IMR-90 (cell line): ENCODE measurements at regions not wholly inside any gene's neighbourhood (a gene's known extent, or its start where the extent isn't known, plus 50 kb on each side); places are given as distances from the start of the nearest gene placed in this dataset.

Experiments
- CTCF ChIP-seq: conservative IDR thresholded peaks from 2 replicates; pipeline ENCODE4 v1.5.1; 2012; ENCODE audit warnings: mild to moderate bottlenecking, low read depth, low read length, improper control_type of control experiment
- MAFK ChIP-seq: IDR thresholded peaks from 2 replicates; pipeline ENCODE4 v1.6.1; 2012; ENCODE audit warnings: low read depth, low read length, improper control_type of control experiment
- MXI1 ChIP-seq: IDR thresholded peaks from 2 replicates; pipeline ENCODE4 v1.6.1; 2012; ENCODE audit warnings: low read depth, mild to moderate bottlenecking, low read length, moderate library complexity, borderline replicate concordance
- NFE2L2 ChIP-seq: fragments of 150-350 bp; IDR thresholded peaks from 2 replicates; pipeline ENCODE4 v1.6.1; 2016; ENCODE audit warnings: low read depth, mild to moderate bottlenecking, low read length
- POLR2A ChIP-seq: IDR thresholded peaks from 2 replicates; pipeline ENCODE4 v1.6.1; 2012; ENCODE audit warnings: mild to moderate bottlenecking, low read depth, low read length
- RFX5 ChIP-seq: IDR thresholded peaks from 2 replicates; pipeline ENCODE4 v1.8.0; 2012; ENCODE audit warnings: low read depth, mild to moderate bottlenecking, low read length, moderate library complexity
- SMC3 ChIP-seq: fragments of 150-350 bp; IDR thresholded peaks from 2 replicates; pipeline ENCODE4 v1.6.1; 2016; ENCODE audit warnings: low read depth, mild to moderate bottlenecking, antibody characterized with exemption, low read length, moderate library complexity

DNA sequence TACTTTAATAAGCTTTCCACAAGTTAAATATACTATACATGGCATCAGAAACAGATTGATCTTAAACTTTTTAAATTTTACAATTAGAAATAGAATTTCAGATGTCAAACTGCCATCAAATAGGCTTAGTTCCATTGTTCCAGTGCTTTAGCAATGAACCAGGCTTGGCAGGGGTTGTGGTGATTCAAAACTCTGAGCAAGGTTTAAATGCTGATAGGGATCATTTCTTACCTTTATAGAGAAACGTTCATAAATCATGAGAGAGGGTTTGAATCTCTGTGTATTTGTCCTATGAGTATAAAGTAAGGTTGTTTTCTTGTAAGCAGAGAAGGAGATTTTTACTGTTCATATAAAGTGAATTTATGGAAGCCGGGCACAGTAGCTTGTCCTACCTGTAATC is 794.5 kb upstream of the TBX3 start:
- TF ChIP-seq NFE2L2 (no peak), CTCF (no peak), MAFK (no peak), POLR2A (no peak), RFX5 (no peak), MXI1 (no peak), SMC3 (no peak)
